ENCODE measurements at regions not wholly inside any gene's neighbourhood (a gene's known extent, or its start where the extent isn't known, plus 50 kb on each side); places are given as distances from the start of the nearest gene placed in this dataset.
"Not testable (repeated sequence)": the region's sequence is repeated elsewhere in the genome, so short reads cannot be mapped to it uniquely, and the experiment has no call there.

DNA sequence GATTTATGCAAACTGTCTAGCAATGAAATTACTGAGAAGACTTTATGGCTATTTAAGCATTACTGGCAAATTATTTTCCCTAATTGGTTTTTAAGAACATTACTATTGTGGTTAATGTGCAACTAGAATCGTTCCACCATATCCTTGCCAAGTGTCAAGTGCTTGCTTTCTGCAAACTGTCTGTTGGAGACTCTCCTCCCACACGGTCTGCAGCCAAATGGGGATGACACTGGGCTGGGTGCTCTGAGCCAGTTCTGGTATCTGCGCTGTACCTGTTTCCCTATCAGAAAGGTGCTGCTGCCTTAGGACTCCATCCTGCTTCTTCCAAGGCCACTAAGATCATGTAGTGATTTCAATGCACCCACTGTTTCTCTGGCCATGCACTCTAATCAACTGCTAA is 110.4 kb downstream of the RAMP3 start (continued):
- TF ChIP-seq TSHZ2 (CRISPR knock-in tag; IDR thresholded peaks at IDR 0.05) = no peak
- no peak for TF ChIP-seq ARNTL (CRISPR knock-in tag; IDR thresholded peaks at IDR 0.05; ENCODE audit: borderline replicate concordance, low read depth)
- TF ChIP-seq GLIS3 (CRISPR knock-in tag; IDR thresholded peaks at IDR 0.05) = no peak
- TF ChIP-seq CSRNP3 (CRISPR knock-in tag; IDR thresholded peaks at IDR 0.05) = no peak
- TF ChIP-seq ZC3H10 (CRISPR knock-in tag; IDR thresholded peaks at IDR 0.05) = no peak

- ATAC-seq = no peak
- TF ChIP-seq ZNF70 (CRISPR knock-in tag; IDR thresholded peaks at IDR 0.05) = no peak
- no peak for TF ChIP-seq ZFP30 (CRISPR knock-in tag; IDR thresholded peaks at IDR 0.05)
- TF ChIP-seq PATZ1 (CRISPR knock-in tag; IDR thresholded peaks at IDR 0.05; ENCODE audit: borderline replicate concordance) = no peak
- no peak for TF ChIP-seq ZC3H10 (CRISPR knock-in tag; IDR thresholded peaks at IDR 0.05)
- no peak for TF ChIP-seq TOX (CRISPR knock-in tag; IDR thresholded peaks at IDR 0.05; ENCODE audit: borderline replicate concordance)
- no peak for TF ChIP-seq RARB (CRISPR knock-in tag; IDR thresholded peaks at IDR 0.05)
- no peak for TF ChIP-seq PPARA (CRISPR knock-in tag; IDR thresholded peaks at IDR 0.05; ENCODE audit: borderline replicate concordance)
- no peak for TF ChIP-seq ZNF8 (CRISPR knock-in tag; IDR thresholded peaks at IDR 0.05)
- no peak for TF ChIP-seq ESRRG (CRISPR knock-in tag; IDR thresholded peaks at IDR 0.05)
- no peak for TF ChIP-seq CSRNP3 (CRISPR knock-in tag; IDR thresholded peaks at IDR 0.05)
- TF ChIP-seq OSR1 (CRISPR knock-in tag; IDR thresholded peaks at IDR 0.05) = no peak
Measured at GRCh38 chr7:45269192-45269591, 111.6 kb downstream of the RAMP3 start.

DNA sequence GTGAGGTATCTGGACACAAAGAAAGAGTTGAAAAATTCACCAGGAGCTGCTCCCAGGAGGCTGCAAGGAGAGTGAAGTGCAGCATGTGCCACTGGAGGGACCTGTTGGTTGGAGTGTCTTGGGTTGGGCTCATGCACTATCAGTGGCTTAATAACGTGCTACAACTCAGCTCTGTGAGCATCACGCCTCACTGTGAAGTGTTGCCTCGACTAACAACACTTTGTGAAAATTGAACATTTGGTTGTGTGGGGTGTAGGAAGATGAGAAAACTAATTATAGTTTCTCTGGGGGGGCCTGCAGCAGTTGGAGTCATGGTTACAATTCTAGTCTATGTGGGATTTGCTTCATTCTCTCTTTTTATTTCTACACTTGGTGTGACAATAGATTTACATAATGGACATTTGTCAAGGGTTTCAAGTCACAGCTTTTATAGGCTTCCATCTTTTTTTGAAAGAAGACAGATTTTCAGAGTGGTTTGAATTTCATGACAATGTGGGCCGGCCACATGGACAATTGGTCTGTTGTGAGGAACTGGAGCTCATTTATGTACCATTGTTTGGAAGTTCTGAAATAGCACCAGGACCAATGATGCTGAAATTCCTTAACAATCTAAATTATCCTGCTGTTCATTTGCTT is 121.3 kb downstream of the RAMP3 start:
- TF ChIP-seq ZFP30 (CRISPR knock-in tag; IDR thresholded peaks at IDR 0.05) = no peak
- no peak for TF ChIP-seq ESRRG (CRISPR knock-in tag; IDR thresholded peaks at IDR 0.05)
- no peak for ATAC-seq

- not testable (repeated sequence) for ATAC-seq
Measured at GRCh38 chr7:45289611-45290010, 132.0 kb downstream of the RAMP3 start.

DNA sequence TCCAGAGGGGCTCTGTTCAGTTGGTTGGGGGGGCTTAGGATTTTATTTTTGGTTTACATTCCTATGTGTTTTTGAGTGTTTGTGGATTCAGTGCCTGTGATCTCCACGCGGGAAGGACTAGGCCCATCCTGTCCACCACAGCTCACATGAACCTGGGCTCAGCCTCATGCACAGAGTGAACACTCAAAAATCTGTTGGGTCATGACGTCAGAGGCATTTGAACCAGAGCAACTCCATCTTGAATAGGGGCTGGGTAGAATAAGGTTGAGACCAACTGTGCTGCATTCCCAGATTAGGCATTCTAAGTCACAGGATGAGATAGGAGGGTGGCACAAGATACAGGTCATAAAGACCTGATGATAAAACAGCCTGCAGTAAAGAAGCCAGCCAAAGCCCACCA is 133.3 kb downstream of the RAMP3 start:
- TF ChIP-seq BACH2 (CRISPR knock-in tag; IDR thresholded peaks at IDR 0.05; ENCODE audit: borderline replicate concordance) (no peak), TOX (CRISPR knock-in tag; IDR thresholded peaks at IDR 0.05; ENCODE audit: borderline replicate concordance) (no peak), TCF4 (CRISPR knock-in tag; IDR thresholded peaks at IDR 0.05; ENCODE audit: borderline replicate concordance) (no peak), ESRRG (CRISPR knock-in tag; IDR thresholded peaks at IDR 0.05) (no peak), OSR1 (CRISPR knock-in tag; IDR thresholded peaks at IDR 0.05) (no peak), ZNF565 (CRISPR knock-in tag; conservative IDR thresholded peaks at IDR 0.05; ENCODE audit: low read depth) (no peak), TSHZ2 (CRISPR knock-in tag; IDR thresholded peaks at IDR 0.05) (no peak), PPARA (CRISPR knock-in tag; IDR thresholded peaks at IDR 0.05; ENCODE audit: borderline replicate concordance) (no peak), ZC3H10 (CRISPR knock-in tag; IDR thresholded peaks at IDR 0.05) (no peak)
- TF ChIP-seq, protein P1, sequence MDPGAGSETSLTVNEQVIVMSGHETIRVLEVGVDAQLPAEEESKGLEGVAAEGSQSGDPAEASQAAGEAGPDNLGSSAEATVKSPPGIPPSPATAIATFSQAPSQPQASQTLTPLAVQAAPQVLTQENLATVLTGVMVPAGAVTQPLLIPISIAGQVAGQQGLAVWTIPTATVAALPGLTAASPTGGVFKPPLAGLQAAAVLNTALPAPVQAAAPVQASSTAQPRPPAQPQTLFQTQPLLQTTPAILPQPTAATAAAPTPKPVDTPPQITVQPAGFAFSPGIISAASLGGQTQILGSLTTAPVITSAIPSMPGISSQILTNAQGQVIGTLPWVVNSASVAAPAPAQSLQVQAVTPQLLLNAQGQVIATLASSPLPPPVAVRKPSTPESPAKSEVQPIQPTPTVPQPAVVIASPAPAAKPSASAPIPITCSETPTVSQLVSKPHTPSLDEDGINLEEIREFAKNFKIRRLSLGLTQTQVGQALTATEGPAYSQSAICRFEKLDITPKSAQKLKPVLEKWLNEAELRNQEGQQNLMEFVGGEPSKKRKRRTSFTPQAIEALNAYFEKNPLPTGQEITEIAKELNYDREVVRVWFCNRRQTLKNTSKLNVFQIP (CRISPR knock-in tag; IDR thresholded peaks at IDR 0.05; ENCODE audit: borderline replicate concordance, low read depth) = no peak
- TF ChIP-seq, protein P2, sequence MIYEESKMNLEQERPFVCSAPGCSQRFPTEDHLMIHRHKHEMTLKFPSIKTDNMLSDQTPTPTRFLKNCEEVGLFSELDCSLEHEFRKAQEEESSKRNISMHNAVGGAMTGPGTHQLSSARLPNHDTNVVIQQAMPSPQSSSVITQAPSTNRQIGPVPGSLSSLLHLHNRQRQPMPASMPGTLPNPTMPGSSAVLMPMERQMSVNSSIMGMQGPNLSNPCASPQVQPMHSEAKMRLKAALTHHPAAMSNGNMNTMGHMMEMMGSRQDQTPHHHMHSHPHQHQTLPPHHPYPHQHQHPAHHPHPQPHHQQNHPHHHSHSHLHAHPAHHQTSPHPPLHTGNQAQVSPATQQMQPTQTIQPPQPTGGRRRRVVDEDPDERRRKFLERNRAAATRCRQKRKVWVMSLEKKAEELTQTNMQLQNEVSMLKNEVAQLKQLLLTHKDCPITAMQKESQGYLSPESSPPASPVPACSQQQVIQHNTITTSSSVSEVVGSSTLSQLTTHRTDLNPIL (CRISPR knock-in tag; IDR thresholded peaks at IDR 0.05; ENCODE audit: low read depth) = no peak
- ATAC-seq = no peak

Data from SK-N-SH treated with all-trans-retinoic acid at 6 μM for 48 hours (cell line).